GM12892 (cell line): ENCODE measurements at regions not wholly inside any gene's neighbourhood (a gene's known extent, or its start where the extent isn't known, plus 50 kb on each side); places are given as distances from the start of the nearest gene placed in this dataset.

ENCODE experiments used
- POLR2A ChIP-seq: IDR thresholded peaks from 2 replicates; pipeline ENCODE4 v1.6.1; 2011; ENCODE audit warnings: low read depth, low read length, control low read depth
- POLR2AphosphoS5 ChIP-seq: IDR thresholded peaks from 2 replicates; pipeline ENCODE4 v1.6.1; 2011; ENCODE audit warnings: low read depth, low read length, control low read depth

- TF ChIP-seq POLR2AphosphoS5 = no peak
- no peak for TF ChIP-seq POLR2A
Measured at GRCh38 chr19:30217461-30217860, 154.7 kb upstream of the ZNF536 start.
